DOHH2 (cell line): ENCODE measurements at regions not wholly inside any gene's neighbourhood (a gene's known extent, or its start where the extent isn't known, plus 50 kb on each side); places are given as distances from the start of the nearest gene placed in this dataset.

ENCODE experiments used
- EZH2phosphoT487 ChIP-seq: fragments of 200-600 bp; sonication (generic); IDR thresholded peaks from 2 replicates; pipeline ENCODE4 v1.6.1; 2017; ENCODE audit warnings: borderline replicate concordance, mild to moderate bottlenecking, antibody characterized with exemption, low read length, moderate library complexity, mixed read lengths
- TF ChIP-seq, protein P1 (sequence below): fragments of 200-600 bp; sonication (generic); IDR thresholded peaks from one replicate; pipeline ENCODE4 v1.5.1; 2014; ENCODE audit warnings: antibody characterized with exemption, mild to moderate bottlenecking, low read depth, low read length; ENCODE audit not compliant: poor library complexity, severe bottlenecking

- TF ChIP-seq, protein P1, sequence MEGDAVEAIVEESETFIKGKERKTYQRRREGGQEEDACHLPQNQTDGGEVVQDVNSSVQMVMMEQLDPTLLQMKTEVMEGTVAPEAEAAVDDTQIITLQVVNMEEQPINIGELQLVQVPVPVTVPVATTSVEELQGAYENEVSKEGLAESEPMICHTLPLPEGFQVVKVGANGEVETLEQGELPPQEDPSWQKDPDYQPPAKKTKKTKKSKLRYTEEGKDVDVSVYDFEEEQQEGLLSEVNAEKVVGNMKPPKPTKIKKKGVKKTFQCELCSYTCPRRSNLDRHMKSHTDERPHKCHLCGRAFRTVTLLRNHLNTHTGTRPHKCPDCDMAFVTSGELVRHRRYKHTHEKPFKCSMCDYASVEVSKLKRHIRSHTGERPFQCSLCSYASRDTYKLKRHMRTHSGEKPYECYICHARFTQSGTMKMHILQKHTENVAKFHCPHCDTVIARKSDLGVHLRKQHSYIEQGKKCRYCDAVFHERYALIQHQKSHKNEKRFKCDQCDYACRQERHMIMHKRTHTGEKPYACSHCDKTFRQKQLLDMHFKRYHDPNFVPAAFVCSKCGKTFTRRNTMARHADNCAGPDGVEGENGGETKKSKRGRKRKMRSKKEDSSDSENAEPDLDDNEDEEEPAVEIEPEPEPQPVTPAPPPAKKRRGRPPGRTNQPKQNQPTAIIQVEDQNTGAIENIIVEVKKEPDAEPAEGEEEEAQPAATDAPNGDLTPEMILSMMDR = no peak
- TF ChIP-seq EZH2phosphoT487 = no peak
Observed at GRCh38 chr16:8426569-8426968, 163.7 kb downstream of the TMEM114 start.
